Progenitor cell of endocrine pancreas (in vitro differentiated cells): ENCODE measurements at regions not wholly inside any gene's neighbourhood (a gene's known extent, or its start where the extent isn't known, plus 50 kb on each side); places are given as distances from the start of the nearest gene placed in this dataset.

Experiments
- DNase-seq: peaks from one replicate; pipeline ENCODE4 v3.0.0; 2021; ENCODE audit warnings: low spot score; ENCODE audit not compliant: unreplicated experiment
- H3K27ac Mint-ChIP-seq: 2 replicates; pipeline ENCODE4 v1.8.0; 2021; ENCODE audit warnings: mild to moderate bottlenecking, moderate library complexity, mixed read lengths
- H3K27me3 Mint-ChIP-seq: 2 replicates; pipeline ENCODE4 v1.8.0; 2021; ENCODE audit warnings: mixed read lengths
- H3K36me3 Mint-ChIP-seq: 2 replicates; pipeline ENCODE4 v1.8.0; 2022; ENCODE audit warnings: mixed read lengths; ENCODE audit not compliant: insufficient read depth
- H3K4me1 Mint-ChIP-seq: 2 replicates; pipeline ENCODE4 v1.8.0; 2021; ENCODE audit warnings: low read depth, mixed read lengths
- H3K4me3 Mint-ChIP-seq: 2 replicates; pipeline ENCODE4 v1.8.0; 2021; ENCODE audit warnings: low read depth, mild to moderate bottlenecking, moderate library complexity, mixed read lengths
- H3K9me3 Mint-ChIP-seq: 2 replicates; pipeline ENCODE4 v1.8.0; 2021; ENCODE audit warnings: low read depth, mixed read lengths
- CTCF ChIP-seq: fragments of 200-600 bp; sonication (generic); IDR thresholded peaks from one replicate; pipeline ENCODE4 v1.5.0; 2021; ENCODE audit warnings: antibody characterized with exemption, mild to moderate bottlenecking; ENCODE audit not compliant: unreplicated experiment

GRCh38 chr9:15361737-15362136 is 54.7 kb upstream of the TTC39B start:
- Mint-ChIP-seq H3K4me1 (peaks cover 5% of the 10 kb centered on the region), H3K4me3 (no peak overlapping the region), H3K36me3 (no peaks in the 10 kb centered on the region), H3K27me3 (no peaks in the 10 kb centered on the region), H3K9me3 (no peaks in the 10 kb centered on the region), H3K27ac (no peak overlapping the region)
- no peak for DNase-seq
- no peak for TF ChIP-seq CTCF

DNA sequence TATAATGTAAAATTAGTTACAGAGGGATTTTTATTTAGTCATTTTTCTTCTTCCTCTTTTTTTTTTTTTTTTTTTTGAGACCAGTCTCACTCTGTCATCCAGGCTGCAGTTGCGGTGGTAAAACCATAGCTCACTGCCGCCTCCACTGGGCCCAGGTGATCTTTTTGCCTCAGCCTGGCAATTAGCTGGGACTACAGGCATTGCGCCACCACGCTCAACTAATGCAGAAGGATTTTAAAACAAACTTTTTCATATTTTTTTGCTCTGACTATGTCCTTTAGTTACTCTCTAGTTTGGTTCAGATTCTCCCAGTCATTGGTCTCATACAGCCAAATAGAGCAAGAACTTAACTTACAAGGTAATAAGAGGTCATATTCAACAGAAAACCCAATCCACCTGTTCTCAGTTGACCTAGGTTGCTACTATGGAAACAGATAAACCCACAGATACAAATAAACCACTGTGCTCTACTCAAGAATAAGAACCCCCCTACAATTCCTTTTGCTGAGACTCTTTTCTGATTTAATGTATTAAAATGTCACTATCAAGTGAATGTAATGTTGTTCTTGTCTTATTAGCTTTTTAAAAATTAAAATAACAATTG is 50.1 kb upstream of the TTC39B start:
- DNase-seq = no peak
- H3K4me1 Mint-ChIP-seq = peaks cover 25% of the 10 kb centered on the region
- H3K27ac Mint-ChIP-seq = peak overlapping the region; percentile 76
- no peak for TF ChIP-seq CTCF
- peaks cover 1% of the 10 kb centered on the region for H3K36me3 Mint-ChIP-seq
- no peaks in the 10 kb centered on the region for H3K27me3 Mint-ChIP-seq
- peaks cover 9% of the 10 kb centered on the region for H3K9me3 Mint-ChIP-seq
- no peak overlapping the region for H3K4me3 Mint-ChIP-seq
